ENCODE measurements at regions not wholly inside any gene's neighbourhood (a gene's known extent, or its start where the extent isn't known, plus 50 kb on each side); places are given as distances from the start of the nearest gene placed in this dataset.

- H3K9me3 ChIP-seq (ENCODE audit: low read length): peaks cover 53% of the 10 kb centered on the region
- DNase-seq (ENCODE audit: low spot score) (no peak), ATAC-seq (no peak), FAIRE-seq (no peak)
- H3K27me3 ChIP-seq (ENCODE audit: control insufficient read depth in 1 of 2, insufficient read depth in 2 of 2, low read length in 2 of 2): no peaks in the 10 kb centered on the region
- H2AFZ ChIP-seq (ENCODE audit: low read length): no peak overlapping the region
- ChIA-PET POLR2A (no interaction called here), CTCF (ENCODE audit: low intra/inter-chr PET ratio, low total read pairs) (no interaction called here)
- H3K9ac ChIP-seq (ENCODE audit: insufficient read depth, low read depth, low read length): no peak overlapping the region
- no peaks in the 10 kb centered on the region for H4K20me1 ChIP-seq (ENCODE audit: insufficient read depth, low read length)
- TF ChIP-seq GABPB1 (CRISPR knock-in tag; IDR thresholded peaks at IDR 0.05): no peak
- TF ChIP-seq ZNF552 (CRISPR knock-in tag; IDR thresholded peaks at IDR 0.05; ENCODE audit: borderline replicate concordance): no peak
- no peak for TF ChIP-seq ZNF607 (CRISPR knock-in tag; IDR thresholded peaks at IDR 0.05; ENCODE audit: borderline replicate concordance)
- TF ChIP-seq FUBP1 (CRISPR knock-in tag; IDR thresholded peaks at IDR 0.05; ENCODE audit: borderline replicate concordance): no peak
- no peak for TF ChIP-seq ZFP62 (CRISPR knock-in tag; IDR thresholded peaks at IDR 0.05)
- TF ChIP-seq ZNF598 (CRISPR knock-in tag; IDR thresholded peaks at IDR 0.05; ENCODE audit: borderline replicate concordance): no peak
- TF ChIP-seq HOXD1 (CRISPR knock-in tag; IDR thresholded peaks at IDR 0.05): no peak
- TF ChIP-seq HOXA7 (CRISPR knock-in tag; IDR thresholded peaks at IDR 0.05): no peak
- TF ChIP-seq REPIN1 (CRISPR knock-in tag; IDR thresholded peaks at IDR 0.05; ENCODE audit: borderline replicate concordance, low read depth): no peak
- no peak for TF ChIP-seq U2AF2 (IDR thresholded peaks at IDR 0.05; ENCODE audit: low read depth, low read length)
- no peak for TF ChIP-seq ARNT2 (CRISPR knock-in tag; IDR thresholded peaks at IDR 0.05; ENCODE audit: low read depth)
- intact Hi-C loops (cut with micrococcal nuclease; ENCODE audit: unreplicated experiment) (no loop called here), in situ Hi-C loops (cut with HindIII; ENCODE audit: extremely low pct_ligation_motif_present, low pct_unique_long_range_greater_than_20kb) (no loop called here)
- no peaks in the 10 kb centered on the region for H3K4me1 ChIP-seq (ENCODE audit: insufficient read depth, low read length)
- no peak overlapping the region for H3K4me2 ChIP-seq (ENCODE audit: low read depth, low read length)
- 0% methylated on average over 2 of the region's 2 CpGs for WGBS (ENCODE audit: low lambda C conversion rate)
- no TSS peak for BruUV-seq (replicated peaks)
- no peak overlapping the region for H3K27ac ChIP-seq (ENCODE audit: extremely low read length, insufficient read depth, low read length)
- no peak overlapping the region for H3K4me3 ChIP-seq (replicated peaks in 1 of 3; ENCODE audit: insufficient read depth in 1 of 3, low read depth in 2 of 3, low read length in 3 of 3)
- H3K79me2 ChIP-seq (ENCODE audit: insufficient read depth, low read length): no peaks in the 10 kb centered on the region
- H3K36me3 ChIP-seq (replicated peaks in 1 of 2; ENCODE audit: control insufficient read depth in 1 of 2, insufficient read depth in 2 of 2, low read length in 2 of 2): no peaks in the 10 kb centered on the region
These were observed 465.8 kb upstream of the ANO5 start for GRCh38 chr11:21727102-21727501.
